ENCODE measurements at regions not wholly inside any gene's neighbourhood (a gene's known extent, or its start where the extent isn't known, plus 50 kb on each side); places are given as distances from the start of the nearest gene placed in this dataset.

DNA sequence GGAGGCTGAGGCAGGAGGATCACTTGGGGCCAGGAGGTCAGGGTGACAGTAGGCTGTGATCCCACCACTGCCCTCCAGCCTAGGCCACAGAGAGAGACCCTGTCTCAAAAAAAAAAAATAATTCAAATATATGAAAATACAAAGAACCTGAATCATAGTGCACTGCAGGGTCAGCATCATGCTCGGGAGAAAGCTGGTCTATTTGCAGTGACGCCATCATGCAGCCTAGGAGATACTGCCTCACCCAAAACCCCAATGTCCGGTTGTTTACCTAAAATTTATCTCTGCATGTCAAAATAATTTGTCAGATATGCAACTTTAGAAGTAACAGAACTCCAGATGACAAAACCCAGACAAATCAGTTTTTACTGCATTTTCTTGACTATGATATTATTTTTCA is 61.5 kb upstream of the ALKAL2 start:
- TF ChIP-seq, protein P1, sequence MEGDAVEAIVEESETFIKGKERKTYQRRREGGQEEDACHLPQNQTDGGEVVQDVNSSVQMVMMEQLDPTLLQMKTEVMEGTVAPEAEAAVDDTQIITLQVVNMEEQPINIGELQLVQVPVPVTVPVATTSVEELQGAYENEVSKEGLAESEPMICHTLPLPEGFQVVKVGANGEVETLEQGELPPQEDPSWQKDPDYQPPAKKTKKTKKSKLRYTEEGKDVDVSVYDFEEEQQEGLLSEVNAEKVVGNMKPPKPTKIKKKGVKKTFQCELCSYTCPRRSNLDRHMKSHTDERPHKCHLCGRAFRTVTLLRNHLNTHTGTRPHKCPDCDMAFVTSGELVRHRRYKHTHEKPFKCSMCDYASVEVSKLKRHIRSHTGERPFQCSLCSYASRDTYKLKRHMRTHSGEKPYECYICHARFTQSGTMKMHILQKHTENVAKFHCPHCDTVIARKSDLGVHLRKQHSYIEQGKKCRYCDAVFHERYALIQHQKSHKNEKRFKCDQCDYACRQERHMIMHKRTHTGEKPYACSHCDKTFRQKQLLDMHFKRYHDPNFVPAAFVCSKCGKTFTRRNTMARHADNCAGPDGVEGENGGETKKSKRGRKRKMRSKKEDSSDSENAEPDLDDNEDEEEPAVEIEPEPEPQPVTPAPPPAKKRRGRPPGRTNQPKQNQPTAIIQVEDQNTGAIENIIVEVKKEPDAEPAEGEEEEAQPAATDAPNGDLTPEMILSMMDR (IDR thresholded peaks at IDR 0.05; ENCODE audit: borderline replicate concordance, extremely low read depth, low read length, poor library complexity, severe bottlenecking): no peak
- no peak for TF ChIP-seq EZH2 (IDR thresholded peaks at IDR 0.05; ENCODE audit: borderline replicate concordance, low read depth, low read length, severe bottlenecking)
